Spinal cord (tissue), 9 donors: ENCODE measurements at regions not wholly inside any gene's neighbourhood (a gene's known extent, or its start where the extent isn't known, plus 50 kb on each side); places are given as distances from the start of the nearest gene placed in this dataset.
"Not testable (repeated sequence)": the region's sequence is repeated elsewhere in the genome, so short reads cannot be mapped to it uniquely, and the experiment has no call there.

Source experiments
- DNase-seq, 6 donors: peaks; one replicate each; pipeline versions ENCODE4 v3.0.0 to v3.0.0-alpha.2; 2013 to 2015; ENCODE audit warnings: low spot score in 6 of 6, low read depth in 4 of 6
- H3K27ac ChIP-seq: one replicate; pipeline ENCODE4 v1.5.1; 2013; ENCODE audit warnings: low read depth, low read length, control low read depth
- H3K27me3 ChIP-seq: one replicate; pipeline ENCODE4 v1.6.1; 2013; ENCODE audit warnings: low read length; ENCODE audit not compliant: control insufficient read depth, insufficient read depth
- H3K36me3 ChIP-seq: one replicate; pipeline ENCODE4 v1.6.1; 2013; ENCODE audit warnings: low read length; ENCODE audit not compliant: control insufficient read depth, insufficient read depth
- H3K4me1 ChIP-seq: one replicate; pipeline ENCODE4 v1.6.1; 2013; ENCODE audit warnings: low read length; ENCODE audit not compliant: control insufficient read depth, insufficient read depth
- H3K4me3 ChIP-seq: one replicate; pipeline ENCODE4 v1.5.1; 2013; ENCODE audit warnings: low read depth, low read length, control low read depth
- H3K9me3 ChIP-seq: one replicate; pipeline ENCODE4 v1.6.1; 2013; ENCODE audit warnings: low read length; ENCODE audit not compliant: control insufficient read depth, insufficient read depth
- WGBS: methylation state at CpG from one replicate; pipeline ENCODE4 v1.1.5; 2013; ENCODE audit warnings: missing lambda C conversion rate; ENCODE audit not compliant: insufficient coverage; 5-methylcytosine and 5-hydroxymethylcytosine counted together
- donor health status: healthy.

DNA sequence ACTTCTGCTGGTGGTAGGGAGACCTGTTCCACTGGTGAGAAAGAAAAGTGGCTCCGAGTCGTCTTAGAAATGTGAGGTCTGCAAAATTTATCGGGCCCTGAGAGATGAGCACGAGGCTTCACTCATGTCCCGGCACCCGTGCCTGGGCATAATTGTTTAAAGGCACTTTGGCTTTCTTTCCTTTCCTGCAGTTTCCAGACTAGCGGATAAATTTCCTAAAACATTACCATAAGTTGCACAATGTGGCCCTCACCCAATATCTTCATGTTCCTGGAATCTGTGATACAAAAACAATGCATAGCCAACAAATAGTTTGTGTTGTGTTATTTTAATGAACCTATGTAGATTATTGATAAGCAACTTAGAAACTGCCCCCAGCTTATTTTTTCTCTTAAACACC lies 52.6 kb upstream of the GOLGA8O start:
- H3K4me1 ChIP-seq, H3K4me3 ChIP-seq, H3K36me3 ChIP-seq, DNase-seq, H3K9me3 ChIP-seq, H3K27ac ChIP-seq, H3K27me3 ChIP-seq: not testable (repeated sequence)
- WGBS = no CpG with 5 or more reads among the region's 7 CpGs

GRCh38 chr15:32506787-32507186 lies 51.4 kb upstream of the GOLGA8O start:
- not testable (repeated sequence) for H3K27me3 ChIP-seq, DNase-seq, H3K27ac ChIP-seq, H3K9me3 ChIP-seq, H3K36me3 ChIP-seq, H3K4me1 ChIP-seq, H3K4me3 ChIP-seq
- no CpG with 5 or more reads among the region's 2 CpGs for WGBS

DNA sequence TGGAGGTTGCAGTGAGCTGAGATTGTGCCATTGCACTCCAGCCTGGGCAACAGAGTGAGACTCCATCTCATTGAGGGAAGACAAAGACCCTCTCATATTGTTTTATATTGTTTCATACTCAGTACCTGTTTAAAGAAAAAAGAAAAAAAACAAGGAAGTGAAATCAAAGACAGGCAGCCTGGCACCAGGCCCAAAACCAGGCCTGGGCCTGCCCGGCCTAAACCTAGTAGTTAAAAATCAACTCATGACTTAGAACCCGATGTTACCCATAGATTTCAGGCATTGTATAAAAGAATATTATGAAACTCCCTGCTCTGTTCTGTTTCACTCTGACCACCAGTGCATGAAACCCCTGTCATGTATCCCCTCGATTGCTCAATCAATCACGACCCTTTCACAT lies 50.2 kb upstream of the GOLGA8O start:
- not testable (repeated sequence) for H3K4me3 ChIP-seq, H3K9me3 ChIP-seq, H3K4me1 ChIP-seq, DNase-seq, H3K36me3 ChIP-seq, H3K27ac ChIP-seq, H3K27me3 ChIP-seq
- no CpG with 5 or more reads among the region's 4 CpGs for WGBS
